ENCODE measurements at regions not wholly inside any gene's neighbourhood (a gene's known extent, or its start where the extent isn't known, plus 50 kb on each side); places are given as distances from the start of the nearest gene placed in this dataset.

- Mint-ChIP-seq H3K27me3 (ENCODE audit: low read depth, poor library complexity) (no peaks in the 10 kb centered on the region), H3K9me3 (no peaks in the 10 kb centered on the region), H3K4me3 (no peak overlapping the region), H3K36me3 (ENCODE audit: low read depth) (no peaks in the 10 kb centered on the region), H3K4me1 (no peaks in the 10 kb centered on the region), H3K27ac (no peak overlapping the region)
- DNase-seq = no peak
- no peak for TF ChIP-seq CTCF (IDR thresholded peaks at IDR 0.05)
These were observed 786.8 kb downstream of the FAM181B start for GRCh38 chr11:81946831-81947230.

GRCh38 chr11:81942646-81943045 lies 791.0 kb downstream of the FAM181B start:
- no peaks in the 10 kb centered on the region for H3K27me3 Mint-ChIP-seq (ENCODE audit: low read depth, poor library complexity)

GRCh38 chr11:81941998-81942397 lies 791.7 kb downstream of the FAM181B start:
- H3K4me3 Mint-ChIP-seq = no peak overlapping the region
- H3K36me3 Mint-ChIP-seq (ENCODE audit: low read depth) = no peaks in the 10 kb centered on the region
- no peaks in the 10 kb centered on the region for H3K27me3 Mint-ChIP-seq (ENCODE audit: low read depth, poor library complexity)

More at GRCh38 chr11:81942646-81943045, 791.0 kb downstream of the FAM181B start:
- Mint-ChIP-seq H3K4me1 (no peaks in the 10 kb centered on the region), H3K4me3 (no peak overlapping the region), H3K9me3 (no peaks in the 10 kb centered on the region), H3K36me3 (ENCODE audit: low read depth) (no peaks in the 10 kb centered on the region), H3K27ac (no peak overlapping the region)
- TF ChIP-seq CTCF (IDR thresholded peaks at IDR 0.05) = no peak
- no peak for DNase-seq

GRCh38 chr11:81932303-81932702 lies 801.4 kb downstream of the FAM181B start:
- Mint-ChIP-seq H3K9me3 (no peaks in the 10 kb centered on the region), H3K27me3 (ENCODE audit: low read depth, poor library complexity) (peaks cover 3% of the 10 kb centered on the region)

More at GRCh38 chr11:81941998-81942397, 791.7 kb downstream of the FAM181B start:
- Mint-ChIP-seq H3K27ac (no peak overlapping the region), H3K9me3 (no peaks in the 10 kb centered on the region), H3K4me1 (no peaks in the 10 kb centered on the region)
- TF ChIP-seq CTCF (IDR thresholded peaks at IDR 0.05) = no peak
- DNase-seq = no peak

GRCh38 chr11:81920205-81920604 lies 813.5 kb downstream of the FAM181B start:
- H3K36me3 Mint-ChIP-seq (ENCODE audit: low read depth) = no peaks in the 10 kb centered on the region
- no peak overlapping the region for H3K27ac Mint-ChIP-seq
- DNase-seq = no peak
- no peaks in the 10 kb centered on the region for H3K27me3 Mint-ChIP-seq (ENCODE audit: low read depth, poor library complexity)
- TF ChIP-seq CTCF (IDR thresholded peaks at IDR 0.05) = no peak
- H3K4me3 Mint-ChIP-seq = no peak overlapping the region
- H3K4me1 Mint-ChIP-seq = no peaks in the 10 kb centered on the region
- H3K9me3 Mint-ChIP-seq = no peaks in the 10 kb centered on the region

More at GRCh38 chr11:81932303-81932702, 801.4 kb downstream of the FAM181B start:
- no peaks in the 10 kb centered on the region for H3K36me3 Mint-ChIP-seq (ENCODE audit: low read depth)
- no peak overlapping the region for H3K4me3 Mint-ChIP-seq
- no peak overlapping the region for H3K27ac Mint-ChIP-seq
- no peak for TF ChIP-seq CTCF (IDR thresholded peaks at IDR 0.05)
- DNase-seq = no peak
- no peaks in the 10 kb centered on the region for H3K4me1 Mint-ChIP-seq

- no peaks in the 10 kb centered on the region for H3K9me3 Mint-ChIP-seq
- H3K4me3 Mint-ChIP-seq = no peak overlapping the region
- H3K36me3 Mint-ChIP-seq (ENCODE audit: low read depth) = no peaks in the 10 kb centered on the region
- peaks cover 4% of the 10 kb centered on the region for H3K27me3 Mint-ChIP-seq (ENCODE audit: low read depth, poor library complexity)
- no peak for DNase-seq
- no peak for TF ChIP-seq CTCF (IDR thresholded peaks at IDR 0.05)
- no peak overlapping the region for H3K27ac Mint-ChIP-seq
- H3K4me1 Mint-ChIP-seq = no peaks in the 10 kb centered on the region
These were observed 817.2 kb downstream of the FAM181B start for GRCh38 chr11:81916451-81916850.

All from nephron progenitor cell (in vitro differentiated cells).